ENCODE measurements at regions not wholly inside any gene's neighbourhood (a gene's known extent, or its start where the extent isn't known, plus 50 kb on each side); places are given as distances from the start of the nearest gene placed in this dataset.

GRCh38 chr5:162248107-162248713 lies 180.6 kb downstream of the GABRG2 start:
- TF ChIP-seq CTCF (IDR thresholded peaks at IDR 0.05; ENCODE audit: extremely low read depth in 1 of 2, insufficient read depth in 1 of 2, low read depth in 1 of 2, low read length in 2 of 2) = no peak
- no peak for TF ChIP-seq POLR2AphosphoS5 (IDR thresholded peaks at IDR 0.05; ENCODE audit: insufficient read depth, low read depth, low read length)
- TF ChIP-seq MAX (IDR thresholded peaks at IDR 0.05; ENCODE audit: insufficient read depth, insufficient read length) = no peak
- no peak for TF ChIP-seq POLR2A (IDR thresholded peaks at IDR 0.05; ENCODE audit: low read depth, low read length)

Data from endothelial cell of umbilical vein (primary cell).